ENCODE measurements at regions not wholly inside any gene's neighbourhood (a gene's known extent, or its start where the extent isn't known, plus 50 kb on each side); places are given as distances from the start of the nearest gene placed in this dataset.
A peak's percentile ranks its signal among the peaks of the same experiment; 100 is the strongest.
"Not testable (repeated sequence)": the region's sequence is repeated elsewhere in the genome, so short reads cannot be mapped to it uniquely, and the experiment has no call there.

GRCh38 chr1:148397516-148397915 lies 85.6 kb downstream of the PPIAL4G start:
- not testable (repeated sequence) for H4K8ac ChIP-seq (ENCODE audit: low read length); H4K91ac ChIP-seq (ENCODE audit: low read length); H3K4me1 ChIP-seq (ENCODE audit: control insufficient read depth, insufficient read depth, low read depth, low read length); H2BK5ac ChIP-seq (ENCODE audit: low read depth, low read length, poor library complexity, severe bottlenecking); H3K4ac ChIP-seq (ENCODE audit: low read depth in 1 of 2, low read length in 2 of 2); H3K14ac ChIP-seq (ENCODE audit: low read length in 2 of 2); H3K27me3 ChIP-seq (ENCODE audit: control insufficient read depth in 1 of 2, insufficient read depth in 1 of 2, low read length in 2 of 2); H2BK120ac ChIP-seq (ENCODE audit: low read depth, low read length); H3K27ac ChIP-seq (ENCODE audit: low read length, poor library complexity, severe bottlenecking); DNase-seq; H2BK12ac ChIP-seq (ENCODE audit: low read length in 2 of 2); H3K9ac ChIP-seq (ENCODE audit: low read length); H2AK5ac ChIP-seq (ENCODE audit: low read length, severe bottlenecking); H3K4me2 ChIP-seq (ENCODE audit: low read length, poor library complexity, severe bottlenecking); H3K18ac ChIP-seq (ENCODE audit: low read depth in 1 of 2, low read length in 2 of 2); H3K79me1 ChIP-seq (replicated peaks; ENCODE audit: low read length, poor library complexity, severe bottlenecking); H3K23ac ChIP-seq (ENCODE audit: low read length in 2 of 2); H2AFZ ChIP-seq (ENCODE audit: low read depth, low read length); H3K36me3 ChIP-seq (ENCODE audit: control insufficient read depth in 1 of 2, insufficient read depth in 2 of 2, low read depth in 1 of 2, low read length in 2 of 2); H2BK15ac ChIP-seq (ENCODE audit: low read depth, poor library complexity, severe bottlenecking); H3K9me3 ChIP-seq (ENCODE audit: control insufficient read depth, low read length); H3K4me3 ChIP-seq (ENCODE audit: insufficient read depth in 1 of 2, low read depth in 1 of 2, low read length in 2 of 2)
- WGBS: 75% methylated on average over 1 of the region's 1 CpG

GRCh38 chr1:148392505-148392904 lies 90.6 kb downstream of the PPIAL4G start:
- not testable (repeated sequence) for H2BK5ac ChIP-seq (ENCODE audit: low read depth, low read length, poor library complexity, severe bottlenecking); H3K27me3 ChIP-seq (ENCODE audit: control insufficient read depth in 1 of 2, insufficient read depth in 1 of 2, low read length in 2 of 2); H3K23ac ChIP-seq (ENCODE audit: low read length in 2 of 2); H3K36me3 ChIP-seq (ENCODE audit: control insufficient read depth in 1 of 2, insufficient read depth in 2 of 2, low read depth in 1 of 2, low read length in 2 of 2); H2BK15ac ChIP-seq (ENCODE audit: low read depth, poor library complexity, severe bottlenecking); H3K14ac ChIP-seq (ENCODE audit: low read length in 2 of 2); H3K4me1 ChIP-seq (ENCODE audit: control insufficient read depth, insufficient read depth, low read depth, low read length); DNase-seq; H3K4me3 ChIP-seq (ENCODE audit: insufficient read depth in 1 of 2, low read depth in 1 of 2, low read length in 2 of 2); H3K9me3 ChIP-seq (ENCODE audit: control insufficient read depth, low read length); H3K79me1 ChIP-seq (replicated peaks; ENCODE audit: low read length, poor library complexity, severe bottlenecking); H4K91ac ChIP-seq (ENCODE audit: low read length); H3K27ac ChIP-seq (ENCODE audit: low read length, poor library complexity, severe bottlenecking); H2BK120ac ChIP-seq (ENCODE audit: low read depth, low read length); H3K18ac ChIP-seq (ENCODE audit: low read depth in 1 of 2, low read length in 2 of 2); H2AFZ ChIP-seq (ENCODE audit: low read depth, low read length); H2BK12ac ChIP-seq (ENCODE audit: low read length in 2 of 2); H3K4ac ChIP-seq (ENCODE audit: low read depth in 1 of 2, low read length in 2 of 2); H3K4me2 ChIP-seq (ENCODE audit: low read length, poor library complexity, severe bottlenecking); H3K9ac ChIP-seq (ENCODE audit: low read length); H4K8ac ChIP-seq (ENCODE audit: low read length); H2AK5ac ChIP-seq (ENCODE audit: low read length, severe bottlenecking)
- 97% methylated on average over 2 of the region's 2 CpGs for WGBS

DNA sequence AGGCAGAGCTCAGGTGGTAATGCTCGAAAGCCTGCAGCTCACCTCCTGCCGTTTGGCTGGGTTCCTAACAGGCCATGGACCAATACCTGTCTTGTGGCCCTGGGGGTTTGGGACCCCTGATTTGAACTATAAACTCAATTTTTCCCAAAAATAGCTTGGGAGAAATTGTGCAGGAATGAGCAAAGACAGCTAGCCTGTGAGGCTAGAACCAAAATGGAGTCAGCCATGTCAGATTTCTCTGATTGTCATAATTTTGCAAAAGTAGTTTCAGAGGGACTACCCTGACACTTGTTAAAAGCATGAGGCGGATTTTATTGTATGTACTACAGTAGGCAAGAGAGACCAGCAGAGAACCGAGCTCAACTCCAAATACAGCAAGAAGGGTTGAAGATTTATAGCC lies 91.8 kb downstream of the PPIAL4G start:
- not testable (repeated sequence) for H2AFZ ChIP-seq (ENCODE audit: low read depth, low read length); H3K18ac ChIP-seq (ENCODE audit: low read depth in 1 of 2, low read length in 2 of 2); H3K4me1 ChIP-seq (ENCODE audit: control insufficient read depth, insufficient read depth, low read depth, low read length); H3K23ac ChIP-seq (ENCODE audit: low read length in 2 of 2); H3K79me1 ChIP-seq (replicated peaks; ENCODE audit: low read length, poor library complexity, severe bottlenecking); H3K9ac ChIP-seq (ENCODE audit: low read length); H2BK5ac ChIP-seq (ENCODE audit: low read depth, low read length, poor library complexity, severe bottlenecking); H3K14ac ChIP-seq (ENCODE audit: low read length in 2 of 2); DNase-seq; H2BK15ac ChIP-seq (ENCODE audit: low read depth, poor library complexity, severe bottlenecking); H4K8ac ChIP-seq (ENCODE audit: low read length); H3K4ac ChIP-seq (ENCODE audit: low read depth in 1 of 2, low read length in 2 of 2); H3K27ac ChIP-seq (ENCODE audit: low read length, poor library complexity, severe bottlenecking); H3K4me2 ChIP-seq (ENCODE audit: low read length, poor library complexity, severe bottlenecking); H2BK12ac ChIP-seq (ENCODE audit: low read length in 2 of 2); H3K4me3 ChIP-seq (ENCODE audit: insufficient read depth in 1 of 2, low read depth in 1 of 2, low read length in 2 of 2); H2BK120ac ChIP-seq (ENCODE audit: low read depth, low read length); H3K9me3 ChIP-seq (ENCODE audit: control insufficient read depth, low read length); H3K36me3 ChIP-seq (ENCODE audit: control insufficient read depth in 1 of 2, insufficient read depth in 2 of 2, low read depth in 1 of 2, low read length in 2 of 2); H2AK5ac ChIP-seq (ENCODE audit: low read length, severe bottlenecking); H4K91ac ChIP-seq (ENCODE audit: low read length); H3K27me3 ChIP-seq (ENCODE audit: control insufficient read depth in 1 of 2, insufficient read depth in 1 of 2, low read length in 2 of 2)
- WGBS: 72% methylated on average over 4 of the region's 4 CpGs

- Histone ChIP-seq H3K23ac (ENCODE audit: low read length in 2 of 2) (no peak overlapping the region), H2BK5ac (ENCODE audit: low read depth, low read length, poor library complexity, severe bottlenecking) (no peak overlapping the region), H3K14ac (ENCODE audit: low read length in 2 of 2) (no peak overlapping the region), H2BK12ac (ENCODE audit: low read length in 2 of 2) (no peak overlapping the region), H3K4me2 (ENCODE audit: low read length, poor library complexity, severe bottlenecking) (peak overlapping the region; percentile 0), H3K27me3 (ENCODE audit: control insufficient read depth in 1 of 2, insufficient read depth in 1 of 2, low read length in 2 of 2) (no peaks in the 10 kb centered on the region), H3K18ac (ENCODE audit: low read depth in 1 of 2, low read length in 2 of 2) (no peak overlapping the region), H3K9ac (ENCODE audit: low read length) (peak overlapping the region; percentile 89), H3K4me1 (ENCODE audit: control insufficient read depth, insufficient read depth, low read depth, low read length) (peaks cover 6% of the 10 kb centered on the region), H3K4me3 (ENCODE audit: insufficient read depth in 1 of 2, low read depth in 1 of 2, low read length in 2 of 2) (peak overlapping the region in 1 of 2 experiments; percentile 79), H2AFZ (ENCODE audit: low read depth, low read length) (no peak overlapping the region), H3K9me3 (ENCODE audit: control insufficient read depth, low read length) (no peaks in the 10 kb centered on the region), H3K4ac (ENCODE audit: low read depth in 1 of 2, low read length in 2 of 2) (no peak overlapping the region), H3K27ac (ENCODE audit: low read length, poor library complexity, severe bottlenecking) (peak overlapping the region; percentile 52), H2BK120ac (ENCODE audit: low read depth, low read length) (no peak overlapping the region), H4K8ac (ENCODE audit: low read length) (no peak overlapping the region), H4K91ac (ENCODE audit: low read length) (no peak overlapping the region), H3K79me1 (replicated peaks; ENCODE audit: low read length, poor library complexity, severe bottlenecking) (no peaks in the 10 kb centered on the region), H2BK15ac (ENCODE audit: low read depth, poor library complexity, severe bottlenecking) (no peak overlapping the region), H3K36me3 (ENCODE audit: control insufficient read depth in 1 of 2, insufficient read depth in 2 of 2, low read depth in 1 of 2, low read length in 2 of 2) (no peaks in the 10 kb centered on the region), H2AK5ac (ENCODE audit: low read length, severe bottlenecking) (no peak overlapping the region)
- DNase-seq: no peak
- WGBS: 3% methylated on average over 4 of the region's 6 CpGs
Measured at GRCh38 chr1:148389027-148389339, 94.1 kb downstream of the PPIAL4G start.

All from mesenchymal stem cell (in vitro differentiated cells and primary cell).